HUES48 (cell line): ENCODE measurements at regions not wholly inside any gene's neighbourhood (a gene's known extent, or its start where the extent isn't known, plus 50 kb on each side); places are given as distances from the start of the nearest gene placed in this dataset.
A peak's percentile ranks its signal among the peaks of the same experiment; 100 is the strongest.

ENCODE experiments used
- H3K27ac ChIP-seq: one replicate; pipeline ENCODE4 v1.7.0; 2013; ENCODE audit warnings: low read depth, low read length, inconsistent platforms
- H3K27me3 ChIP-seq: 2 replicates; pipeline ENCODE4 v1.6.1; 2013; ENCODE audit warnings: mild to moderate bottlenecking, low read length; ENCODE audit not compliant: control insufficient read depth, insufficient read depth
- H3K36me3 ChIP-seq: 2 replicates; pipeline ENCODE4 v1.6.1; 2013; ENCODE audit warnings: low read length; ENCODE audit not compliant: control insufficient read depth, insufficient read depth
- H3K4me1 ChIP-seq: 2 replicates; pipeline ENCODE4 v1.6.1; 2013; ENCODE audit warnings: mild to moderate bottlenecking, low read length; ENCODE audit not compliant: control insufficient read depth, insufficient read depth
- H3K4me3 ChIP-seq: 2 replicates; pipeline ENCODE4 v1.5.1; 2013; ENCODE audit warnings: mild to moderate bottlenecking, low read depth, low read length
- H3K9ac ChIP-seq: 2 replicates; pipeline ENCODE4 v1.6.1; 2013; ENCODE audit warnings: mild to moderate bottlenecking, low read depth, low read length, moderate library complexity
- H3K9me3 ChIP-seq: 2 replicates; pipeline ENCODE4 v1.6.1; 2013; ENCODE audit warnings: low read length; ENCODE audit not compliant: control insufficient read depth, insufficient read depth

DNA sequence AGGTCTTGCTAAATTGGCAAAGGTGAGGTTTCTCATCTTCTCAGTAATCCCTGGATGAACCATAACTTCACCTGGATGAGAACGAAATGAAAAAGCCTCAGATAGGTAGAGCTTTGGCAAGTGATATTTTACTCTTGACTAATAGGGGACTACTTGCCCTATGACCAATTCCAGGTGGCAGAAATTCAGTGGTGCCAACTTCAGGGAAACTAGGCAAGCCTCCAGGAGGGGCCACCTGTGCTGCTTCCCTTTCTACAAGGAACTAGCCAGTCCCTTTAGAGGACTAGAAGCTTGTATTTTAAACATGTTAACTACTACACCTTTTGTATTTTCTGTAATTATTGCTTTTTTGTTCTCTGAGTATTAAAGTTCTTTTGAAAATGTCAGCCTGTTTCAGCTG lies 169.0 kb upstream of the GRIA1 start:
- H3K4me1 ChIP-seq = peaks cover 6% of the 10 kb centered on the region; the same call in 1 of the 2 replicates
- H3K36me3 ChIP-seq = no peaks in the 10 kb centered on the region
- H3K9ac ChIP-seq = no peak overlapping the region
- H3K9me3 ChIP-seq = no peaks in the 10 kb centered on the region
- H3K4me3 ChIP-seq = no peak overlapping the region
- H3K27ac ChIP-seq = no peak overlapping the region
- no peaks in the 10 kb centered on the region for H3K27me3 ChIP-seq

DNA sequence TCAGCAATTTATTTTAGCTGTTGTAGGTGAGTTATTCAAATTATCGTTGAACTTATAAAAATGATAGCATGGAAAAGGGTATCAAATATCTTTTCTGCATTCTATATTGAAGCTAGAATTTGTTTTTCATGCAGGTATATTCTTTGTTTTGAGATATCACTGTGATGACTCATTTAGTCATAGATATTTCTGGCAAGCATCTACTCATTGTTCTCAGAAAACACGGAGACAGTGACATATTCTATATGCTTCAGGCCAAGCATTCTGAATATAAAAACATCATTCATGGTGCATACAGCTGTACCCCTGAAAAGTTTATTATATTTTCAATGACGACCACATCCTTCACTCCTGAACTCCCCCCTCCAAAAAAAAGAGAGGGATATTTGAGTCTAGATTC lies 150.3 kb upstream of the GRIA1 start:
- Histone ChIP-seq H3K4me3 (no peak overlapping the region), H3K27me3 (no peaks in the 10 kb centered on the region), H3K9ac (no peak overlapping the region), H3K9me3 (no peaks in the 10 kb centered on the region), H3K27ac (no peak overlapping the region), H3K36me3 (no peaks in the 10 kb centered on the region), H3K4me1 (no peaks in the 10 kb centered on the region)

DNA sequence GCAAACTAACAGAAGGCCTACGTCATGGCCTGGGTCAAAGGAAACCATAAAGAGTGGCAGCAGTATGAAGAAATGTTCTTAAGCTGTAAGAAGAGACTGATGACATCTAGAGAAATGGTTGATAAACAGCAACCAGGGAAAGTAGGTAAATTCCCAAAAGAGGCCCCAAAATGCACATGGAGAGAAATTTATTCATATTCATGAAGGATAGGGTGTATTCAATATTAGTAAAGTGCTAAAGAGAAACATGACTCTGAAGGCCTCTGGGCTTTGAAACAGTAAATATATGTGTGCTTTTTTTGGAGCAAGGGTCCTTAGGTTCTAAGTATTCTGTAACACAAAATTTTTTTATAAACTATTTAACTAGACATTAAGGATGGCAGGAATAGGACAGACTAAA lies 149.7 kb upstream of the GRIA1 start:
- no peak overlapping the region for H3K27ac ChIP-seq
- H3K36me3 ChIP-seq = no peaks in the 10 kb centered on the region
- H3K4me1 ChIP-seq = no peaks in the 10 kb centered on the region
- no peaks in the 10 kb centered on the region for H3K9me3 ChIP-seq
- no peak overlapping the region for H3K4me3 ChIP-seq
- no peaks in the 10 kb centered on the region for H3K27me3 ChIP-seq
- no peak overlapping the region for H3K9ac ChIP-seq

DNA sequence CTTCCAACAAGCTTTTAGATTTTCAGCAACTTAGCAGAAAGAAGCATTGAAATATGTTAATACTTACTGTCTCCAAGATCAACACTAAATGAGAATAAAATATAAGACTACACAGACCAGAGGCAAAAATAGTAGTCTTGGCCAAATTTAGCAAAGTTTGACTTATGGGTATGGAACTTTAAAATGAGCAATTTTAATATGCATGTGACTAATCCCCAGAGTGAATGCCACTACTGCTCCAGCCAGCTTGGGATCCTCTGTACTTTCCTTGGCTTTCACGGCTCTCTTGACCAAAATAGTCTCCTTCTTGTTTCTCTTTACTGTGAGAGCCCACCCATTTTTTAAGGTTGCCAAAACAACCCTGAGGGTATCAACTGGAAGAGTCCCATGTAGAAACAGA lies 148.0 kb upstream of the GRIA1 start:
- Histone ChIP-seq H3K4me3 (no peak overlapping the region), H3K27me3 (no peaks in the 10 kb centered on the region), H3K9me3 (no peaks in the 10 kb centered on the region), H3K36me3 (no peaks in the 10 kb centered on the region), H3K9ac (no peak overlapping the region), H3K27ac (no peak overlapping the region), H3K4me1 (peaks cover 3% of the 10 kb centered on the region)

DNA sequence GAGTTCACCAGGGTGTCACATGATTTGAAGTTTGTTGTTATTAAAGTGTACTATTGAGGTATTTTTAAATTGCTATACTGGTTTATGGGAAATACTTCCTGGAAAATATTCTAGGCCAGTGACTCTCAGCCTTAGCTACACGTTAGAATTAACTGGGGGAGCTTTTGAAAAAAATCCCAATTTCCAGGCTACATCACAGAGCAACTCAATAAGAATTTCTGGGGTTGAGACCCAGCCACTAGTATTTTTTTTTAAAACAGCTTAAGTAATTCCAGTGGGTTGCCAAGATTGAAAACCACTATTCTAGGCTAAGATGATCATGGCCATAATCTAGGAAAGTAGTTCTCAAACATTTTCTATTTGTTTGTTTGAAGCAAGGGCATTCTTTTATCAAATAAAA lies 142.9 kb upstream of the GRIA1 start:
- Histone ChIP-seq H3K27me3 (no peaks in the 10 kb centered on the region), H3K27ac (no peak overlapping the region), H3K4me3 (no peak overlapping the region), H3K9ac (no peak overlapping the region), H3K4me1 (peaks cover 39% of the 10 kb centered on the region), H3K36me3 (no peaks in the 10 kb centered on the region), H3K9me3 (no peaks in the 10 kb centered on the region)

DNA sequence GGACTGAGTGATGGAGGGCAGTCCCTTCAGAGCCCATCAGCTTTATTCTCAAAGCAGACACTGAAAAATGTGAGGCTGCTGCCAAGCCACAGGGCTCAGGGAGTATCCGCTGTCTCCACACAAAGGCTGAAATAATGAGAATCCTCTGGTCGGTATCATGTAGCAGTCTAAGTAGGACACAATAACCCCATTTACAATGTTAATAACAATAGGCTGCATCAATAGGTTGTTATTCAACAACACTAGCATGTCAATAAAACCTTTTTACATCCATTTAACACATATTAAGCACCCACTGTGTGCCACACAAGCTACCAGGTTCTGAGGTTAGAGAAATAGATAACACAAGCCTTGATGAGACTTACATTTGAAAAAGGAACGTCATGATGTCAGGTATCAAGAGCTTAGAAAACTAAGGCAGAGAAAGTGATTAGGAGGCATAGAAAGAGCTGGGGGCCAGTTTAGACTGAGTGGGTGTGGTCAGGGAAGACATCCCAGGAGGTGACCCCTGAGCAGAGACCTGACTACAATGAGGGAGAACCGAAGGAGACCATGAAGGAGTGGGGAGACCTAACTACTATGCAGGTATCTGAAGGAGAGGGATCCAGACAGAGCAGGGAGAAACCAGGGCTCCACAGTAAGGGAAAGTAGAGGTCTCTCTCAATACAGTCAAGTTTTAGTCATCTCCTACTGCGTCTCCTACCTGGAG lies 140.1 kb upstream of the GRIA1 start:
- Histone ChIP-seq H3K27ac (peak overlapping the region; percentile 77), H3K4me1 (peaks cover 42% of the 10 kb centered on the region), H3K9ac (peak overlapping the region; percentile 38; the same call in 1 of the 2 replicates), H3K36me3 (no peaks in the 10 kb centered on the region), H3K27me3 (no peaks in the 10 kb centered on the region), H3K4me3 (peak overlapping the region; percentile 31), H3K9me3 (no peaks in the 10 kb centered on the region)

DNA sequence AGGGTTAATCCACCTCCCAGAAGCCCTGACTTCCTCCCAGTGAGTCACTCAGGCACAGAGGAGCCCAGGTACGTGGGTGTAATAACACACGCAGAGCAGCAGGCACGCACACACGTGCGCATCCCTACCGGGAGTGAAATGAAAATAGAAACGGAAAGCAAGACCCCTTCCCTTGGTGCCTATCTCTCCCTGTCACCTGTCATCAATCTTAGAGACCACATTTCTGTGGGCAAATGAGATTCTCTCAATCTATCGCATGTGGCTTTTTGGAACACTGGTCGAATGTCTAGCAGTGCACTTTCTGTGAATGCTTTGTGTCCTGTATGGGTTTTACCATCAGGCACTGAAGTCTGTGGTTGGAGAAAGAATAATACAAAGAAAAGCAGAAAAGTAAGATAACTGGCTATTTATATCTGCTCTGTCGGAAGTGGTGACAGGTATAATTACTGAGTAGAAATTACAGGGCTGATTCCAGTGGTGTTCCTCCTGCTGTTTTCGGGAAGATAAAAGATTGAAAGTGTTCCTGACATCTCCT lies 137.7 kb upstream of the GRIA1 start:
- Histone ChIP-seq H3K9ac (no peak overlapping the region), H3K27ac (no peak overlapping the region), H3K36me3 (no peaks in the 10 kb centered on the region), H3K27me3 (no peaks in the 10 kb centered on the region), H3K4me1 (peaks cover 37% of the 10 kb centered on the region), H3K4me3 (no peak overlapping the region), H3K9me3 (no peaks in the 10 kb centered on the region)

DNA sequence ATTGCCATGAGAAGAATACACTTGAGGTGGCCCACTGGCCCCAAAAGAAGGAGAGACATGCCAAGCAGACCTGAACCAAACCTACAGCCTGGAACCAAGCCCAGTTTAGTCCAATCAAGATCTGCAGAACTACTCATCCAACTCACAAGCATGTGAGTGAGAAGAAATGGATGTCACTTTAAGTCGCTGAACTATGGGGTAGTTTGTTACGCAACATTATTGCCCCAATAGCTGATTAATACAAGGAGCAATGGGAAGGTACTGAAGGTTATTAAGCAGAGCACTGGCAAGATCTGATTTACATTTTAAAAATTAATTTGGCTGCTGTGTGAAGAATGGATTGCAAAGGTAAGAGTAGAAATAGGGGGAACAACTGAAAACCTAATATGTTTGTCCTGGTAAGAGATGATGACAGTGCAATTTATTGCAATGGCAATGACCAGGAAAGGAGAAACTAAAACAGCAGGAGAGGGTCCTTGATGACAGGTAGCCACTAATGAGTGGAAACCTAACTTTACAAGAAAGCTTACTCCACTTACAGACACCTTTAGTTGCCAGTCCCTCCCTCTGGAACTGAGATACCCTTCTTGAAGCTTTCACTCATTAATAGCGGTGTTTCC lies 132.9 kb upstream of the GRIA1 start:
- Histone ChIP-seq H3K4me3 (no peak overlapping the region), H3K4me1 (0 out of 2 replicates have a peak, but pooled peaks cover 3% of the 10 kb centered on the region), H3K27ac (no peak overlapping the region), H3K27me3 (no peaks in the 10 kb centered on the region), H3K36me3 (no peaks in the 10 kb centered on the region), H3K9me3 (no peaks in the 10 kb centered on the region), H3K9ac (no peak overlapping the region)

DNA sequence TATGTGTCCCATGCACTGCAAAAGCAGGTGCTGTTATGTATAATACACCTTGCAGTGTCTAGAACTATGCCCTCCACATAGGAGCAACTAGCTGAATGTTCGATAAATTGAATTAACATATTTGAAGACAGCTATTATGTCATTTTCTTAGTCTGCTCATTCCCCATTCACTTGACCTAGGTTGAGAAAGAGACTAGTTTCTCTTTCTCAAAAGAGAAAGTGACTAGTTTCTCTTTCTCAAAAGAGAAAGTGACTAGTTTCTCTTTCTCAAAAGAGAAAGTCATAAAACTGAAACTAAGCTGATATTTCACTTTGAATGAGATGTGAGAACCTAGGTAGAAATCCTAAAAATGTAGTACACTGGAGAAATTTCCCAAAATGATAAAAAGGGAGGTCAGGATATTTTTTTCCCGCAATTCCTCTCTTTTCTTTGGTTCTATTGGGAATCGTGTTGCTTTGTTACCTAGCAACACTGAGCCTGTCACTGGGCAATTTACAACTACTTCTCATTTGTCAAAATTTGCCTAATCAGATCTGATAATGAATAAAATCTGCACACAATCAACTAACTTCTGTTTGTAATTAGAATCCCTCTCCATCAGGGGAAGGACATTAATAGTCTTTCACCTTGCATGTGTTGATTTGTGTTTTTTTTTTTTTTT lies 132.0 kb upstream of the GRIA1 start:
- Histone ChIP-seq H3K9me3 (no peaks in the 10 kb centered on the region), H3K36me3 (no peaks in the 10 kb centered on the region), H3K9ac (no peak overlapping the region), H3K27me3 (no peaks in the 10 kb centered on the region), H3K27ac (no peak overlapping the region), H3K4me1 (no peaks in the 10 kb centered on the region), H3K4me3 (no peak overlapping the region)

DNA sequence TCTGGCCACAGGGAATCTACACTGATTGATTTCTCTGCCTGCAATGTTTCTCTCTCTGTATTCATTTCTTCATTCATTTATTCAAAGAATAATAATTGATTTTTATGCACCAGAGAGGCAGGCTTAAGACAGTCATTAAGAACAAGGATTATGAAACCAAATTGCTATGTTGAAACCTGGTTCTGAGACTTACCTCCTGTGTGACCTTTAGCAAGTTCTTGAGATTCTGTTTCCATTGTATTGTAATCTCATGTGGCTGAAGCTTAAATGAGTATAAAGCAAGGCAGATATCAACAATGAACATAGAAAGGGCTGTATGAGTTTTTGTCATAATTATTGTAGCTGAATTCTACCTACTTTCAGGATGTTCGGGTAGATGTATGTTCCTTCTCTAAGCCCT lies 129.6 kb upstream of the GRIA1 start:
- Histone ChIP-seq H3K4me1 (no peaks in the 10 kb centered on the region), H3K9ac (no peak overlapping the region), H3K9me3 (no peaks in the 10 kb centered on the region), H3K4me3 (no peak overlapping the region), H3K27me3 (no peaks in the 10 kb centered on the region), H3K27ac (no peak overlapping the region), H3K36me3 (no peaks in the 10 kb centered on the region)
